ENCODE measurements at regions not wholly inside any gene's neighbourhood (a gene's known extent, or its start where the extent isn't known, plus 50 kb on each side); places are given as distances from the start of the nearest gene placed in this dataset.

GRCh38 chr2:14428056-14428455 is 204.5 kb upstream of the LRATD1 start:
- Histone ChIP-seq H2AK5ac (ENCODE audit: insufficient read length, low read length) (no peak overlapping the region), H4K20me1 (ENCODE audit: control insufficient read depth, insufficient read depth, insufficient read length) (no peaks in the 10 kb centered on the region), H3K18ac (ENCODE audit: insufficient read length, low read depth, low read length) (no peak overlapping the region), H3K9me3 (ENCODE audit: control insufficient read depth, low read depth, low read length) (no peaks in the 10 kb centered on the region), H3K14ac (ENCODE audit: insufficient read depth, low read length) (no peak overlapping the region), H3K4ac (ENCODE audit: low read depth, low read length) (no peak overlapping the region), H2BK12ac (ENCODE audit: insufficient read length, low read depth, low read length) (no peak overlapping the region), H3K23me2 (ENCODE audit: insufficient read length, low read depth, low read length, poor library complexity, severe bottlenecking) (no peaks in the 10 kb centered on the region), H3K79me1 (ENCODE audit: insufficient read depth, low read depth, low read length, poor library complexity, severe bottlenecking) (no peaks in the 10 kb centered on the region), H3K4me2 (ENCODE audit: insufficient read depth, insufficient read length, low read length) (no peak overlapping the region), H3K4me1 (ENCODE audit: insufficient read depth, low read length) (no peaks in the 10 kb centered on the region), H3K9ac (ENCODE audit: extremely low read depth, insufficient read length, low read length) (no peak overlapping the region), H2BK15ac (ENCODE audit: low read depth, low read length) (no peak overlapping the region), H2AFZ (ENCODE audit: low read length) (no peak overlapping the region), H4K5ac (ENCODE audit: insufficient read length, low read depth, low read length) (no peak overlapping the region), H4K91ac (ENCODE audit: insufficient read length, low read depth, low read length) (no peak overlapping the region), H2BK5ac (ENCODE audit: insufficient read length, low read length) (no peak overlapping the region), H3T11ph (ENCODE audit: low read length) (no peak overlapping the region), H3K27me3 (ENCODE audit: insufficient read depth, low read length) (no peaks in the 10 kb centered on the region), H2BK120ac (ENCODE audit: low read depth, low read length, poor library complexity, severe bottlenecking) (no peak overlapping the region), H3K79me2 (ENCODE audit: insufficient read depth, low read length) (no peaks in the 10 kb centered on the region), H3K27ac (ENCODE audit: insufficient read length, low read depth, low read length) (no peak overlapping the region), H3K56ac (ENCODE audit: insufficient read length, low read depth, low read length) (no peak overlapping the region), H2BK20ac (ENCODE audit: low read depth, low read length, poor library complexity, severe bottlenecking) (no peak overlapping the region), H4K8ac (replicated peaks; ENCODE audit: insufficient read length, low read depth, low read length) (no peak overlapping the region), H3K23ac (ENCODE audit: insufficient read length, low read depth, low read length) (no peak overlapping the region)
- Mint-ChIP-seq H3K27me3 (ENCODE audit: low read depth) (no peaks in the 10 kb centered on the region), H3K9me3 (no peaks in the 10 kb centered on the region; a peak in 2 of 5 replicates), H3K27ac (no peak overlapping the region), H3K4me3 (no peak overlapping the region), H3K36me3 (ENCODE audit: insufficient read depth in 1 of 3, low read depth in 3 of 3) (0 out of 7 replicates have a peak, but pooled peaks cover 0 to 4% (median 0%) of the 10 kb centered on the region in 3 experiments), H3K4me1 (no peaks in the 10 kb centered on the region)
- DNase-seq: no peak
- TF ChIP-seq, protein P1, sequence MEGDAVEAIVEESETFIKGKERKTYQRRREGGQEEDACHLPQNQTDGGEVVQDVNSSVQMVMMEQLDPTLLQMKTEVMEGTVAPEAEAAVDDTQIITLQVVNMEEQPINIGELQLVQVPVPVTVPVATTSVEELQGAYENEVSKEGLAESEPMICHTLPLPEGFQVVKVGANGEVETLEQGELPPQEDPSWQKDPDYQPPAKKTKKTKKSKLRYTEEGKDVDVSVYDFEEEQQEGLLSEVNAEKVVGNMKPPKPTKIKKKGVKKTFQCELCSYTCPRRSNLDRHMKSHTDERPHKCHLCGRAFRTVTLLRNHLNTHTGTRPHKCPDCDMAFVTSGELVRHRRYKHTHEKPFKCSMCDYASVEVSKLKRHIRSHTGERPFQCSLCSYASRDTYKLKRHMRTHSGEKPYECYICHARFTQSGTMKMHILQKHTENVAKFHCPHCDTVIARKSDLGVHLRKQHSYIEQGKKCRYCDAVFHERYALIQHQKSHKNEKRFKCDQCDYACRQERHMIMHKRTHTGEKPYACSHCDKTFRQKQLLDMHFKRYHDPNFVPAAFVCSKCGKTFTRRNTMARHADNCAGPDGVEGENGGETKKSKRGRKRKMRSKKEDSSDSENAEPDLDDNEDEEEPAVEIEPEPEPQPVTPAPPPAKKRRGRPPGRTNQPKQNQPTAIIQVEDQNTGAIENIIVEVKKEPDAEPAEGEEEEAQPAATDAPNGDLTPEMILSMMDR (conservative IDR thresholded peaks at IDR 0.05): no peak
- no CpG with 5 or more reads among the region's 2 CpGs for WGBS (ENCODE audit: extremely low coverage, insufficient read length, low lambda C conversion rate)
